Heart right ventricle (tissue), 16 donors: ENCODE measurements at regions not wholly inside any gene's neighbourhood (a gene's known extent, or its start where the extent isn't known, plus 50 kb on each side); places are given as distances from the start of the nearest gene placed in this dataset.

Source experiments
- ATAC-seq, 8 donors: fragments of 200-7000 bp; cut with Tn5 transposase; one replicate each; pipeline ENCODE4 v1.9.1; 2020; ENCODE audit warnings: mild to moderate bottlenecking in 8 of 8, moderate library complexity in 8 of 8, moderate number of reproducible peaks in 1 of 8
- DNase-seq, 2 donors: peaks; one replicate each; pipeline ENCODE4 v3.0.0-alpha.2; 2020
- H3K27ac ChIP-seq, 10 donors: fragments of 200-600 bp; sonication (generic) in 2 of 10; one replicate each; pipeline versions ENCODE4 v1.5.0 to v1.8.0; 2020 to 2022; ENCODE audit warnings: mild to moderate bottlenecking in 3 of 10
- H3K27me3 ChIP-seq, 7 donors: fragments of 200-600 bp; one replicate each; pipeline ENCODE4 v1.8.0; 2021 to 2022; ENCODE audit warnings: mild to moderate bottlenecking in 2 of 7
- H3K36me3 ChIP-seq, 9 donors: fragments of 200-600 bp; sonication (generic) in 1 of 9; one replicate each; pipeline versions ENCODE4 v1.5.0 to v1.8.0; 2020 to 2022; ENCODE audit warnings: mild to moderate bottlenecking in 2 of 9
- H3K4me1 ChIP-seq, 9 donors: fragments of 200-600 bp; sonication (generic) in 1 of 9; one replicate each; pipeline versions ENCODE4 v1.5.0 to v1.8.0; 2020 to 2022; ENCODE audit warnings: mild to moderate bottlenecking in 4 of 9
- H3K4me3 ChIP-seq, 10 donors: fragments of 200-600 bp; sonication (generic) in 2 of 10; one replicate each; pipeline versions ENCODE4 v1.5.0 to v1.8.0; 2020 to 2022; ENCODE audit warnings: mild to moderate bottlenecking in 7 of 10, moderate library complexity in 2 of 10
- H3K9me3 ChIP-seq, 11 donors: fragments of 200-600 bp in 10 of 11; sonication (generic) in 2 of 11; one replicate each; pipeline versions ENCODE4 v1.5.0 to v1.8.0; 2013 to 2022; ENCODE audit warnings: mild to moderate bottlenecking in 2 of 11, control low read depth in 1 of 11, moderate library complexity in 1 of 11
- CTCF ChIP-seq, 9 donors: fragments of 200-600 bp; sonication (generic) in 2 of 9; IDR thresholded peaks; one replicate each; pipeline versions ENCODE4 v1.5.0 to v1.8.0; 2021 to 2022; ENCODE audit warnings: antibody characterized with exemption in 9 of 9, mild to moderate bottlenecking in 5 of 9, moderate library complexity in 1 of 9
- WGBS, 2 donors: extraction: QIAGEN DNeasy Blood & Tissue Kit; methylation state at CpG; one replicate each; pipeline ENCODE4 v1.1.7; 2013; ENCODE audit warnings: inconsistent platforms in 1 of 2; 5-methylcytosine and 5-hydroxymethylcytosine counted together
- intact Hi-C, 10 donors: fragments of 100-400 bp; cut with DNase I; formaldehyde crosslinking; loops; one replicate each; pipeline versions ENCODE4 v1.11.1 to v1.14.2; 2022
- donor health status: Arrhythmogenic right ventricular cardiomyopathy.
- donor health status: ischemic (EF 13 %, LVEDD 7.1; RV severe dilation, severe dysfunction).
- donor health status: healthy with polysubstance abuse.
- donor health status: DM: no; HTN: yes; CAD: no.
- donor health status: DM: no; HTN: no; CAD: no.
- donor health status: ischemic (EF 25% LVEDD 6.9; RV normal size, moderate dysfunction).
- donor health status: ischemic (EF 25% LVEDD 5.7; RV mildly dilated, moderate dysfunction).
- donor health status: healthy.
- donor health status: DM: yes; HTN: yes; CAD: no.
- donor health status: Ischemic cardiomyopathy.
- donor health status: ischemic (EF 35%, LVEDD 5.7; RV mildly dilated, moderate dysfunction).
- donor health status: nonischemic (EF 11% LVEDD 7.7; RV severe dilation, severe dysfunction).
- donor health status: DM: yes; HTN: yes; CAD: no.
- donor health status: PGD.
- donor health status: ischemic (EF 29% LVEDD 5.4; RV normal size, mild dysfunction).
- donor health status: nonischemic (EF 23%, LVEDD 6.1; RV moderate dilation, normal function).

GRCh38 chr2:64836566-64836965 is 152.6 kb upstream of the SLC1A4 start:
- Histone ChIP-seq H3K9me3 (no peaks in the 10 kb centered on the region), H3K36me3 (no peaks in the 10 kb centered on the region), H3K4me1 (peaks cover 0 to 52% (median 5%) of the 10 kb centered on the region in 9 donors), H3K27me3 (no peaks in the 10 kb centered on the region), H3K27ac (no peak overlapping the region), H3K4me3 (no peak overlapping the region)
- ATAC-seq (no peak), DNase-seq (no peak)
- WGBS, 2 donors: 69 to 72% methylated on average over 5 of the region's 5 CpGs
- TF ChIP-seq CTCF (IDR thresholded peaks at IDR 0.05): no peak
- intact Hi-C loops: loop anchor here in 3 of 10 donors (10.0 kb wide), 3 partner anchors 72 to 192 kb away; no protein-coding TSS in a partner anchor

GRCh38 chr2:64837116-64837731 is 152.0 kb upstream of the SLC1A4 start:
- no peak for TF ChIP-seq CTCF (IDR thresholded peaks at IDR 0.05)
- H3K4me3 ChIP-seq: no peak overlapping the region
- 87 to 88% methylated on average over 10 of the region's 10 CpGs for WGBS, 2 donors
- H3K27ac ChIP-seq: peak overlapping the region in 1 of 10 donors; percentile 81
- DNase-seq (no peak), ATAC-seq (no peak)
- no peaks in the 10 kb centered on the region for H3K27me3 ChIP-seq
- no peaks in the 10 kb centered on the region for H3K36me3 ChIP-seq
- intact Hi-C loops: loop anchor here in 3 of 10 donors (10.0 kb wide), 3 partner anchors 72 to 192 kb away; no protein-coding TSS in a partner anchor
- no peaks in the 10 kb centered on the region for H3K9me3 ChIP-seq
- peaks cover 0 to 52% (median 5%) of the 10 kb centered on the region in 9 donors for H3K4me1 ChIP-seq

- DNase-seq: peak; percentile 21 to 27
- WGBS, 2 donors: 61 to 74% methylated on average over 8 of the region's 8 CpGs
- intact Hi-C loops: loop anchor here in 3 of 10 donors (10.0 kb wide), 3 partner anchors 73 to 193 kb away; no protein-coding TSS in a partner anchor
- Histone ChIP-seq H3K27ac (peak overlapping the region in 1 of 10 donors; percentile 81), H3K27me3 (no peaks in the 10 kb centered on the region), H3K36me3 (no peaks in the 10 kb centered on the region), H3K9me3 (no peaks in the 10 kb centered on the region), H3K4me1 (peaks cover 0 to 54% (median 5%) of the 10 kb centered on the region in 9 donors), H3K4me3 (no peak overlapping the region)
- TF ChIP-seq CTCF (IDR thresholded peaks at IDR 0.05): no peak
- ATAC-seq: peak in 6 of 8 donors; percentile 16 to 71 (median 49)
Measured at GRCh38 chr2:64837925-64838641, 151.1 kb upstream of the SLC1A4 start.

GRCh38 chr2:64838817-64839216 is 150.4 kb upstream of the SLC1A4 start:
- 68 to 83% methylated on average over 7 to 8 of the region's 8 CpGs for WGBS, 2 donors
- Histone ChIP-seq H3K4me1 (peaks cover 0 to 54% (median 5%) of the 10 kb centered on the region in 9 donors), H3K27me3 (no peaks in the 10 kb centered on the region), H3K4me3 (no peak overlapping the region), H3K9me3 (no peaks in the 10 kb centered on the region), H3K36me3 (no peaks in the 10 kb centered on the region), H3K27ac (peak overlapping the region in 1 of 10 donors; percentile 81)
- DNase-seq (no peak), ATAC-seq (peak in 2 of 8 donors; percentile 26 to 55)
- intact Hi-C loops: loop anchor here in 3 of 10 donors (10.0 kb wide), 3 partner anchors 74 to 194 kb away; no protein-coding TSS in a partner anchor
- no peak for TF ChIP-seq CTCF (IDR thresholded peaks at IDR 0.05)
